NCI-H1436 (cell line): ENCODE measurements at regions not wholly inside any gene's neighbourhood (a gene's known extent, or its start where the extent isn't known, plus 50 kb on each side); places are given as distances from the start of the nearest gene placed in this dataset.

ENCODE experiments used
- DNase-seq: peaks from one replicate; lab custom pipeline; 2025; lab: John Stamatoyannopoulos, UW

- DNase-seq = no peak
These were observed 327.5 kb downstream of the C11orf87 start for GRCh38 chr11:109749476-109749875.

DNA sequence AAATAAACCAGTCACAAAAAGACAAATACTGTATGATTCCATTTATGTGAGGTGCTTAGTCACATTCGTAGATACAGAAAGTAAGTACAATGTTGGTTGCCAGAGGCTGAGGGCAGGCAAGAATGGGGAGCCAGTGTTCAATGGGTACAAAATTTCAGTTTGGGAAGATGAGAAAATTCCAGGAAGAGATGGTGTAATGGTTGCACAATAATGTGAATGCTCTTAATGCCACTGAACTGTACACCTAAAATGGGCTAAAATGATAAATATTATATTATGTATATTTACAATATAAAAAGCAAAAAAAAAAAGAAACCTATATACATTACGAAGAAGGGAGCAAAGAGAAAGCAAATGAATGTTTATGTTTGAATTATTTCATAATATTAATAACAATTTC is 329.0 kb downstream of the C11orf87 start:
- DNase-seq = no peak

- DNase-seq = no peak
These were observed 330.3 kb downstream of the C11orf87 start for GRCh38 chr11:109752212-109752825.

GRCh38 chr11:109756521-109756920 is 334.5 kb downstream of the C11orf87 start:
- DNase-seq = no peak

DNA sequence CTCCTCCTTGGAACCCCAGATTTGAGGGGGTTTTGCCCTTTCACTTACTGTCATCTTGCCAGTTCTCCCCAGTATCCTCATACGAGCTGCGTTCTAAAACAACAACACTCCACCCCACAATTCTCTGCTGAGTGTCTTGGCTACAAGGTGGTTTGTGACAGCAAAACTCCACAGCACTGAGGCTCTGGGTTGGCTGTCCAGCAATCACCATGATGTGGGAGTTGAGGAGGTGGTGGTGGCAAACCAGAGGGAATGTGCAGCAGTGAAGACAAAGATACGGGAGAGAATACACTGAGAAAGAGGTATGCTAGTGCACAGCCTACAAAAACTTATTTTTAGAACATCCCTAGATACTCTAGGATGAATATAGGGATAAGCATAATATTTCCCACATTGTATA is 335.0 kb downstream of the C11orf87 start:
- no peak for DNase-seq

DNA sequence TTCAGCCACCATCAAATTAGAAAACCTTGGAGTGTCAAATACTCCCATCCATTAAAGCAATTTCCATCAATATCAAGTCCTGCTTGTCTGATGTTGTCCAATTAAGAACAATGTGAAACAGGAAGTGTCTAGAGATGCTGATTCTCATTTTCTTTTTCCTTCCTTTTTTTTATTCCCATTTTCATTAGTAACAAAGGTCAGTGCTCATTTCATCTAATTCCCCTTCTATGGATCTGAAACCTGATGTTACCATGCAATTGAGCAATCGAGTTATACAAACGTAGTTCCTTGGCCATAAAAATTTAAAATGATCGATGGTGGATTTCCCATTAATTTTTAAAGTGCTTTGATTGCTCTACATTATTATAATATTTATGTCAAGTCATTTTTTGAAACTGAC is 330.6 kb upstream of the ZC3H12C start:
- no peak for DNase-seq

DNA sequence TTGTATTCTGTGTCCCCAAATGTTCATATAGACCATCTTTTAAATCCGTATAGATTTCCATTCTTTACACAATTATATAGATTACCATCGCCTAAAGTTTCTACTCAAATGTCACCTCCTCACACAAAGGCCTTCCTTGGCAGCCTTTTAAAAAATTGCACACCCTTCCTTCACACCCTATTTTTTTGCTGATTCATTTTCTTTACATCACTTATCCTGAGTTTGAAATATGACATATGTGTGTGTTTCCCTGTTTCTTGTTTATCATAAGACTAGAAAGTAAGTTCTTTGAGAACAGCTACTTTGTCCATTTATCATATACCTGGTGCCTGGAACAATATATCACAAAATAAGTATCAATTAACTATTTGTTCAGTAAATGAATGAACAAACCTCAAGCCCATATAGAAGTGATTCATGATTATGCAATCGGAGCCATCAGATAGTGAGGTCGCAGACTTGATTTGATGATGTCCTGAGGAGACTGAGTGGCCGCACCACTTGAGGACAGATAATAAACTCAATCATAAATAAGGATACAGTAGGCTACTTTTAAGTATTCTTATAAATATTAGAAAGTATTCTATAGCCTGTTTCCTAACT is 327.4 kb upstream of the ZC3H12C start:
- DNase-seq = no peak

DNA sequence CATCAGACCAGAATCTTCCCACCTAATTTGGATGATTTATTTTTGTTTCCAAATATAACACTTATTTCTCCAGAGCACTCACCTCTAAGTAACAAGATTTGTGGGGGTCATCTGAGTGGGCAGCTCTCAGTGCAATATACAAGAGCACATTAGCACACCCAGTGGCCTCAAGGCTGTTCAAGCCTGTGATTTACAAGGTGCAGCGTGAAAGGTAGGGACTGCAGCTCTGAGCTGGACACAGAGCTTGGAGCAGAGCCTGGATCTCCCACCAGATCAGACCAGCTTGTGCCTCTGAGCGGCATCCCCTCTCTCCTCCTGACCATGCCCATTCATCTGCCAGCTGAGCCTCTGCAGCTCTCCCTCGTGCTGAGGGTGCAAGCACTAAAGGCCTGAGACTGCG is 323.3 kb upstream of the ZC3H12C start:
- DNase-seq = no peak

DNA sequence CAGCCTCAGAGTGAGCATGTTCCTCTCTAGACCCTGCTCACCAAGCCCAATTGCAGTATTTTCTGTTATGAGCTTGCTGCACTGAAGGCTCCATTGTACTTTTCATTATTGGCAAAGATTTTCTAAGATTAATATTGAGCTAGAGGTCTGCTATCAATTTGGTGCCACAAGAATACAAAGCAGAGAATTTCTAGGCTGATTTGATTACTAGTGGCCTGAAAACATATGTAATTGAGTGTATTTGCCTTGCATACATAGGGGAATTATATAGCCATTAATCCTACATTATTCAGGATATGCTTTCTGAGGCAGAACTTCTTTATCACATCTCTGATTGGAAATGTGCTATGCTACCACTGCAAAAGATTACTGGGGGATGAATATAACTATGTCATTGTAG is 322.9 kb upstream of the ZC3H12C start:
- DNase-seq = no peak

- DNase-seq = peak; percentile 48
These were observed 320.3 kb upstream of the ZC3H12C start for GRCh38 chr11:109772892-109773291.

DNA sequence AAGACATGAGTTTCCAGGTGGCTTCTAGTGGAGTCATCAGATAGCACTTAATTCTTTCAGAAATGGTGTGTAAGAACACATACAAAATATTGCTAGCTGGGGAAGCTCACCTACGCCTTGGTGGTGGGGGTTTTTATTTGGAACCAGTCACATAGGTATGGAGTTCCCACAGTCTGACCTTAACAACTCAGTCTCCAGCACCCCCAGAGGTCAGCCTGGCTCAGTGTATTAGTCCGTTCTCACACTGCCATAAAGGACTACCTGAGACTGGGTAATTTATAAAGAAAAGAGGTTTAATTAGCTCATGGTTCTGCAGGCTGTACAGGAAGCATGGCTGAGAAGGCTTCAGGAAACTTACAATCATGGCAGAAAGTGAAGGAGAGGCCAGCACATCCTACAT is 317.5 kb upstream of the ZC3H12C start:
- no peak for DNase-seq

- no peak for DNase-seq
These were observed 310.2 kb upstream of the ZC3H12C start for GRCh38 chr11:109783014-109783413.

DNA sequence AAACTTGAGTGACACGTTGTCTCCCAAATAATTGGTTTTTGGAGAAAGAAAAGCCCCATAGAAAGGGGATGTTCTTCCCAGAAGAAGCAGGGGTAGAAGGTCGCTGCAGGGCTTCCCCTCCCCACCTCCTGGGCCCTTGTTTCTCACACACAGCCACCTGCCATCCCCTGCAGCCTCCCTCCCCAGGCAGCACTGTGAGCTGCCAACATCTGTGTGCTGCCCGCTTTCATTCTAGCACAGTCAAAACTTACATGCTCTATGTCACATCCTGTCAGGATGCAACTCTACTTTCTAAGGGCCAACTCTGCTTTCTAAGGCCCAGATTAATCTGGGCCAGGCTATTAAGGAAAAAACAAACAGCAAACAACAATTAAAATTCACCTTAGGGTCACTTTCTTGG is 309.4 kb upstream of the ZC3H12C start:
- DNase-seq = no peak

- peak; percentile 31 for DNase-seq
These were observed 308.7 kb upstream of the ZC3H12C start for GRCh38 chr11:109784536-109784935.

DNA sequence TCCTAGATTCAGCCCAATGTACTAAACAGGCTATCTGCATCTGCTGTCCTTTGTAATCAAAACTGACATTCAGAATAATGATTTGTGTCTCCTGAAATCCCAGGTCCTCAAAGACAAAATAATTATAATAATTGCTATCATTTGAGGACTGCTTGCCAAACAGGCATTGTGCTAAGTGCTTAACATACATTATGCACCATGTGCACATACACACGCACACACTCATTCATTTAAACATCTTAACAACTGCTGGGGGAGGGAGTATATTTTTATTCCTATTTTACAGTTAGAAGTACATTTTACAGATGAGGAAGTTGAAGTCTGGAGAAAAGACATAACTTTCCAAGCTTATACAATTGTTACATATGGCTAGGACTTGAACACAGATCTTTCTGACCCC is 308.0 kb upstream of the ZC3H12C start:
- peak; percentile 73 for DNase-seq

DNA sequence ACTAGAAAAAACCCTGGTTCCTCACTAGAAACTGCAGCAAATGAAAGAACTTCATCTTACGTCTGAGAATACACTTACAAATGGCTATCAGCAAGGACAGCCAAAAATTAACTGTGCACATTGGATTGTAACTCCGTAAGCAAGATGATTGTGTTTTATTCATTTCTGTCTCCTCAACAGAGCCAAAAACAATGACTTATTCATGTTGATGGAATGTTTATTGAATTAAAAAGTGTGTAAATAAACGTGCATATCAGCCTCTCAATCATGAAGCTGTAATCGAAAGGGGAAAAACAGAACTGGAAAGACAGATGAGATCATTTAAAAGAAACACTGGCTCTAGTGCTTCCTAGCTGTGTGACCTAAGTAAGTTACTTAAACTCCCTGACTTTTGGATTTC is 307.5 kb upstream of the ZC3H12C start:
- no peak for DNase-seq

- DNase-seq = no peak
These were observed 304.2 kb upstream of the ZC3H12C start for GRCh38 chr11:109788948-109789490.

DNA sequence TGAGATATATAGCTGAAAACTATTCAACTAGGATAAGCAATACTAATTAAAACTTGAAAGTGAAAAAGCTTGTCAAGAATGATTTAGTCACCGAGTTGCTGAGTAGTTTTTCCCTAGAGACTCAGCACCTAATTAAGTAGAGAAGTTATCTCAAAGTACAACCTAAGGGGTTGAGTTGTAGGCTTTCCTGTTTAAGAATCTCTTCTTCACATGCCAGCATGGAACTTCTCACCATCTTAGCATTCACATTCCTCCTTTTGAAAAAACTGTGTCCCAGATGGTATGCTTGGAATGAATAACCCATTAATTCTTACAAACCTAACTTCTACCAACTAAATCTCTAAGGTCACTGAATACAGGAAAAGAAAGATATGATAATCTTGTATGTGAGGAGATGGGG is 303.3 kb upstream of the ZC3H12C start:
- DNase-seq = no peak

DNA sequence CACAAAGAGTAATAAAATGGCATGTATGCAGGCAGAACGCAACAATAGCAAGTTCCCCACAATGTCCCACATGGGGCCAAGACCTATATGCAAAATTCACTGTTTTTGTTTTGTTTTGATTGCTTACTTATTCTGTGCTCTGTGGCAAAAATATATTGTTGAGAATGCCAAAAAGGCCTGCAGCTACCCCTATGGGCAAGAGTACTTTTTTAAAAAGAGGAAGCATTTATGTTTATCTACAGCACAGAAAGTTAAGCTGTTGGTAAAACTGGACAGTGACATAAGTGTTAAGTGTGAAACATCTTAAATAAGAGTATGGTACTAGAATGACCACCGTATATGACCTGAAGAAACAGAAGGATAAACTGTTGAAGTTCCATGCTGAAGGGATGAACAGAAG is 301.9 kb upstream of the ZC3H12C start:
- no peak for DNase-seq

- DNase-seq = no peak
These were observed 298.7 kb upstream of the ZC3H12C start for GRCh38 chr11:109794501-109794900.

DNA sequence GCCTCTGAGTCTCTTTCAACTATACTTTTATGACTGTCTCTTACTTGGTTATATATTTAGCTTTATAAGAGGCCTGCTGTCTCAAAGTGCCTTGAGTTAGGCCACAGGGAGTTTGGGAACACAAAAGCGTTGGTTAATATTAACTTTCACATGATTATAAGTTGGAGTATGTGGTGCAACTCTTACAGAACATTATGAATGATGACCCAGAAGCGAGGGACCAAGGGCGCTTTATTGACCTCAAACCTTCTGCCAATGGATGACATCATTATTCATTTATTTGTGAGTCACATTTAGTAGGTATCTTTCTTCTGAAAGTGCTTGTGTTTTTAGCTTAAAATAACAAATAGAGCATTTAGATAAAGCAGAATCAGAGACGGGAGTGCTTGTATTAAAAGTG is 298.0 kb upstream of the ZC3H12C start:
- DNase-seq = no peak

DNA sequence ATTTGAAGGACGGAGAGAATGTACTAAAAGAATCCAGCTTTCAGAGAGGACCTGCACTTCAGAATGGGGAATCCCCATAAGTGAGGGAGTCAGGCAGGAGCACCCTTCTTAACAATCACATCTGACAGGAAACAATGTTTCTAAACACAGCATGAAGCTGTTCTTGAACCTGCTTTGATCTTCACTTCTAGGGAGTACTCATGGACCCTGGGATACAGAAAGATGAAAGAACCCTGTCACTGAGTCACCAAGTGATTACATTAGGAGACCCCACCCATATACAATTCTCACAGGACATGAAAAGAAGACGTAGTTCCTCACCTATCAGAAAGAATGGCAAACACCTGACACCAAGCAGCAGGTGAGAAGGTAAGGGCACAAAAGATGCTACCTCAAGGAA is 296.9 kb upstream of the ZC3H12C start:
- DNase-seq = no peak

GRCh38 chr11:109798521-109798920 is 294.7 kb upstream of the ZC3H12C start:
- no peak for DNase-seq

GRCh38 chr11:109799604-109800003 is 293.6 kb upstream of the ZC3H12C start:
- DNase-seq = no peak
